Lung (tissue), 11 donors: ENCODE measurements at regions not wholly inside any gene's neighbourhood (a gene's known extent, or its start where the extent isn't known, plus 50 kb on each side); places are given as distances from the start of the nearest gene placed in this dataset.

ENCODE experiments used
- ATAC-seq: fragments of 200-7000 bp; cut with Tn5 transposase; one replicate; pipeline ENCODE4 v1.9.1; 2020; ENCODE audit warnings: moderate number of reproducible peaks; ENCODE audit not compliant: insufficient read depth, low FRiP score
- DNase-seq, 3 donors: peaks; one replicate each; pipeline ENCODE4 v3.0.0-alpha.2; 2013 to 2017
- H3K27ac ChIP-seq, 2 donors: one replicate each; pipeline ENCODE4 v1.5.1; 2013; ENCODE audit warnings: mild to moderate bottlenecking in 2 of 2, moderate library complexity in 2 of 2, control low read depth in 1 of 2, inconsistent platforms in 1 of 2, low read depth in 1 of 2, low read length in 1 of 2
- H3K27me3 ChIP-seq, 3 donors: one replicate each; pipeline ENCODE4 v1.5.1; 2013; ENCODE audit warnings: low read length in 2 of 3; ENCODE audit not compliant: control insufficient read depth in 3 of 3, insufficient read depth in 3 of 3
- H3K36me3 ChIP-seq, 4 donors: one replicate each; pipeline ENCODE4 v1.5.1; 2013; ENCODE audit warnings: low read length in 4 of 4, mild to moderate bottlenecking in 1 of 4, moderate library complexity in 1 of 4; ENCODE audit not compliant: control insufficient read depth in 4 of 4, insufficient read depth in 4 of 4
- H3K4me1 ChIP-seq, 5 donors: one replicate each; pipeline ENCODE4 v1.5.1; 2013; ENCODE audit warnings: low read length in 5 of 5, mild to moderate bottlenecking in 2 of 5, moderate library complexity in 1 of 5; ENCODE audit not compliant: control insufficient read depth in 5 of 5, insufficient read depth in 5 of 5
- H3K4me3 ChIP-seq: one replicate; pipeline ENCODE4 v1.5.1; 2013; ENCODE audit warnings: mild to moderate bottlenecking, control low read depth, moderate library complexity
- H3K9ac ChIP-seq, 2 donors: one replicate each; pipeline ENCODE4 v1.5.1; 2013; ENCODE audit warnings: low read length in 2 of 2, control low read depth in 1 of 2; ENCODE audit not compliant: insufficient read depth in 1 of 2
- H3K9me3 ChIP-seq, 4 donors: one replicate each; pipeline ENCODE4 v1.5.1; 2013; ENCODE audit warnings: low read length in 3 of 4, mild to moderate bottlenecking in 1 of 4, moderate library complexity in 1 of 4; ENCODE audit not compliant: control insufficient read depth in 4 of 4, insufficient read depth in 3 of 4
- CTCF ChIP-seq: IDR thresholded peaks from 2 replicates; pipeline ENCODE4 v1.5.1; 2012; ENCODE audit warnings: mild to moderate bottlenecking; ENCODE audit errors: control extremely low read depth, extremely low read depth
- WGBS, 2 donors: extraction: QIAGEN DNeasy Blood & Tissue Kit; methylation state at CpG; one replicate each; pipeline ENCODE4 v1.1.7; 2013; 5-methylcytosine and 5-hydroxymethylcytosine counted together
- donor health status: control.
- donor health status: control.
- donor health status: Bipolar disorder and iron deficiency.
- donor health status: healthy.
- donor health status: DM: yes; HTN: yes; CAD: no.

GRCh38 chr9:27985714-27986113, 412.4 kb upstream of the C9orf72 start:
- no peak for ATAC-seq
- no peaks in the 10 kb centered on the region for H3K4me1 ChIP-seq
- no peaks in the 10 kb centered on the region for H3K36me3 ChIP-seq
- 86 to 100% methylated on average over 1 of the region's 1 CpG for WGBS, 2 donors
- H3K9ac ChIP-seq = no peak overlapping the region
- H3K4me3 ChIP-seq = no peak overlapping the region
- no peaks in the 10 kb centered on the region for H3K9me3 ChIP-seq
- no peak for DNase-seq
- H3K27me3 ChIP-seq = no peaks in the 10 kb centered on the region
- TF ChIP-seq CTCF = no peak
- no peak overlapping the region for H3K27ac ChIP-seq

GRCh38 chr9:27990524-27990923, 417.2 kb upstream of the C9orf72 start:
- no peaks in the 10 kb centered on the region for H3K9me3 ChIP-seq

GRCh38 chr9:27991221-27991620, 417.9 kb upstream of the C9orf72 start:
- 81% methylated on average over 5 of the region's 5 CpGs for WGBS, 2 donors
- no peak overlapping the region for H3K4me3 ChIP-seq
- H3K36me3 ChIP-seq = no peaks in the 10 kb centered on the region
- H3K9me3 ChIP-seq = no peaks in the 10 kb centered on the region
- DNase-seq (no peak), ATAC-seq (no peak)
- no peaks in the 10 kb centered on the region for H3K27me3 ChIP-seq
- TF ChIP-seq CTCF = no peak
- H3K4me1 ChIP-seq = no peaks in the 10 kb centered on the region
- no peak overlapping the region for H3K9ac ChIP-seq
- H3K27ac ChIP-seq = no peak overlapping the region

More at GRCh38 chr9:27990524-27990923, 417.2 kb upstream of the C9orf72 start:
- H3K36me3 ChIP-seq = no peaks in the 10 kb centered on the region
- H3K9ac ChIP-seq = no peak overlapping the region
- DNase-seq (no peak), ATAC-seq (no peak)
- WGBS, 2 donors = 86 to 91% methylated on average over 2 of the region's 2 CpGs
- TF ChIP-seq CTCF = no peak
- H3K4me1 ChIP-seq = no peaks in the 10 kb centered on the region
- H3K27ac ChIP-seq = no peak overlapping the region
- no peak overlapping the region for H3K4me3 ChIP-seq
- no peaks in the 10 kb centered on the region for H3K27me3 ChIP-seq

- 61 to 67% methylated on average over 1 of the region's 1 CpG for WGBS, 2 donors
These were observed 427.8 kb upstream of the C9orf72 start for GRCh38 chr9:28001096-28001495.

More at GRCh38 chr9:28001096-28001495, 427.8 kb upstream of the C9orf72 start:
- H3K27ac ChIP-seq = no peak overlapping the region
- H3K4me1 ChIP-seq = no peaks in the 10 kb centered on the region
- no peaks in the 10 kb centered on the region for H3K27me3 ChIP-seq
- no peak for ATAC-seq
- H3K9ac ChIP-seq = no peak overlapping the region
- H3K36me3 ChIP-seq = no peaks in the 10 kb centered on the region
- no peak for DNase-seq
- no peaks in the 10 kb centered on the region for H3K9me3 ChIP-seq
- TF ChIP-seq CTCF = no peak
- no peak overlapping the region for H3K4me3 ChIP-seq
